ENCODE measurements at regions not wholly inside any gene's neighbourhood (a gene's known extent, or its start where the extent isn't known, plus 50 kb on each side); places are given as distances from the start of the nearest gene placed in this dataset.
A peak's percentile ranks its signal among the peaks of the same experiment; 100 is the strongest.

DNA sequence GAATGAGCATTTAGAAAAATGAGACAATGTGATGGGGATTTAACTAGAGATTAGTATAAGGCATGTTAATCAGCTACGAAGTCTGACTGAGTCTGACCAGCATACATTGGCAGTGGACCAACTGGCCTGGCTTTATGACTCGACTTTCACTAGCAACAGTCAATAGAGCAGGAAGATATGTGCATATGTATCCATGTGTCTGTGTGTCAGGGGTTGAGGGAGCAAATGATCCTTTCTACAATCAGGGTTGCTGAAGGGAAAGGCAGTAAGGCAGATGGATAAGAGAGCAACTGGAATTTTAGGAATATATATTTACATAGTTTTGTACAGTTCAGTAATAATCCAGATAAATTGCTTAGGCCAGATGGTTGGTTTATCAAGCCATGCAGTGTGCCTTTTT lies 645.6 kb downstream of the PLA2G4A start (continued):
- TF ChIP-seq, protein P1, sequence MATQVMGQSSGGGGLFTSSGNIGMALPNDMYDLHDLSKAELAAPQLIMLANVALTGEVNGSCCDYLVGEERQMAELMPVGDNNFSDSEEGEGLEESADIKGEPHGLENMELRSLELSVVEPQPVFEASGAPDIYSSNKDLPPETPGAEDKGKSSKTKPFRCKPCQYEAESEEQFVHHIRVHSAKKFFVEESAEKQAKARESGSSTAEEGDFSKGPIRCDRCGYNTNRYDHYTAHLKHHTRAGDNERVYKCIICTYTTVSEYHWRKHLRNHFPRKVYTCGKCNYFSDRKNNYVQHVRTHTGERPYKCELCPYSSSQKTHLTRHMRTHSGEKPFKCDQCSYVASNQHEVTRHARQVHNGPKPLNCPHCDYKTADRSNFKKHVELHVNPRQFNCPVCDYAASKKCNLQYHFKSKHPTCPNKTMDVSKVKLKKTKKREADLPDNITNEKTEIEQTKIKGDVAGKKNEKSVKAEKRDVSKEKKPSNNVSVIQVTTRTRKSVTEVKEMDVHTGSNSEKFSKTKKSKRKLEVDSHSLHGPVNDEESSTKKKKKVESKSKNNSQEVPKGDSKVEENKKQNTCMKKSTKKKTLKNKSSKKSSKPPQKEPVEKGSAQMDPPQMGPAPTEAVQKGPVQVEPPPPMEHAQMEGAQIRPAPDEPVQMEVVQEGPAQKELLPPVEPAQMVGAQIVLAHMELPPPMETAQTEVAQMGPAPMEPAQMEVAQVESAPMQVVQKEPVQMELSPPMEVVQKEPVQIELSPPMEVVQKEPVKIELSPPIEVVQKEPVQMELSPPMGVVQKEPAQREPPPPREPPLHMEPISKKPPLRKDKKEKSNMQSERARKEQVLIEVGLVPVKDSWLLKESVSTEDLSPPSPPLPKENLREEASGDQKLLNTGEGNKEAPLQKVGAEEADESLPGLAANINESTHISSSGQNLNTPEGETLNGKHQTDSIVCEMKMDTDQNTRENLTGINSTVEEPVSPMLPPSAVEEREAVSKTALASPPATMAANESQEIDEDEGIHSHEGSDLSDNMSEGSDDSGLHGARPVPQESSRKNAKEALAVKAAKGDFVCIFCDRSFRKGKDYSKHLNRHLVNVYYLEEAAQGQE (IDR thresholded peaks at IDR 0.05; ENCODE audit: unreplicated experiment), result no peak
- TF ChIP-seq ZNF331 (CRISPR knock-in tag; IDR thresholded peaks at IDR 0.05; ENCODE audit: low read depth) (no peak), EZH2phosphoT487 (IDR thresholded peaks at IDR 0.05; ENCODE audit: unreplicated experiment) (no peak), JUNB (IDR thresholded peaks at IDR 0.05; ENCODE audit: unreplicated experiment) (no peak), ZNF114 (CRISPR knock-in tag; IDR thresholded peaks at IDR 0.05) (no peak), EZH2 (IDR thresholded peaks at IDR 0.05; ENCODE audit: low read depth, unreplicated experiment) (no peak), STAT1 (IDR thresholded peaks at IDR 0.05; ENCODE audit: unreplicated experiment) (no peak), NANOG (IDR thresholded peaks at IDR 0.05; ENCODE audit: borderline replicate concordance) (no peak), CREB1 (CRISPR knock-in tag; IDR thresholded peaks at IDR 0.05; ENCODE audit: low read depth) (no peak)
- TF ChIP-seq, protein P2, sequence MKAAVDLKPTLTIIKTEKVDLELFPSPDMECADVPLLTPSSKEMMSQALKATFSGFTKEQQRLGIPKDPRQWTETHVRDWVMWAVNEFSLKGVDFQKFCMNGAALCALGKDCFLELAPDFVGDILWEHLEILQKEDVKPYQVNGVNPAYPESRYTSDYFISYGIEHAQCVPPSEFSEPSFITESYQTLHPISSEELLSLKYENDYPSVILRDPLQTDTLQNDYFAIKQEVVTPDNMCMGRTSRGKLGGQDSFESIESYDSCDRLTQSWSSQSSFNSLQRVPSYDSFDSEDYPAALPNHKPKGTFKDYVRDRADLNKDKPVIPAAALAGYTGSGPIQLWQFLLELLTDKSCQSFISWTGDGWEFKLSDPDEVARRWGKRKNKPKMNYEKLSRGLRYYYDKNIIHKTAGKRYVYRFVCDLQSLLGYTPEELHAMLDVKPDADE (IDR thresholded peaks at IDR 0.05), result no peak
- TF ChIP-seq, protein P3, sequence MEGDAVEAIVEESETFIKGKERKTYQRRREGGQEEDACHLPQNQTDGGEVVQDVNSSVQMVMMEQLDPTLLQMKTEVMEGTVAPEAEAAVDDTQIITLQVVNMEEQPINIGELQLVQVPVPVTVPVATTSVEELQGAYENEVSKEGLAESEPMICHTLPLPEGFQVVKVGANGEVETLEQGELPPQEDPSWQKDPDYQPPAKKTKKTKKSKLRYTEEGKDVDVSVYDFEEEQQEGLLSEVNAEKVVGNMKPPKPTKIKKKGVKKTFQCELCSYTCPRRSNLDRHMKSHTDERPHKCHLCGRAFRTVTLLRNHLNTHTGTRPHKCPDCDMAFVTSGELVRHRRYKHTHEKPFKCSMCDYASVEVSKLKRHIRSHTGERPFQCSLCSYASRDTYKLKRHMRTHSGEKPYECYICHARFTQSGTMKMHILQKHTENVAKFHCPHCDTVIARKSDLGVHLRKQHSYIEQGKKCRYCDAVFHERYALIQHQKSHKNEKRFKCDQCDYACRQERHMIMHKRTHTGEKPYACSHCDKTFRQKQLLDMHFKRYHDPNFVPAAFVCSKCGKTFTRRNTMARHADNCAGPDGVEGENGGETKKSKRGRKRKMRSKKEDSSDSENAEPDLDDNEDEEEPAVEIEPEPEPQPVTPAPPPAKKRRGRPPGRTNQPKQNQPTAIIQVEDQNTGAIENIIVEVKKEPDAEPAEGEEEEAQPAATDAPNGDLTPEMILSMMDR (conservative IDR thresholded peaks at IDR 0.05; ENCODE audit: low read depth in 2 of 2), result no peak

DNA sequence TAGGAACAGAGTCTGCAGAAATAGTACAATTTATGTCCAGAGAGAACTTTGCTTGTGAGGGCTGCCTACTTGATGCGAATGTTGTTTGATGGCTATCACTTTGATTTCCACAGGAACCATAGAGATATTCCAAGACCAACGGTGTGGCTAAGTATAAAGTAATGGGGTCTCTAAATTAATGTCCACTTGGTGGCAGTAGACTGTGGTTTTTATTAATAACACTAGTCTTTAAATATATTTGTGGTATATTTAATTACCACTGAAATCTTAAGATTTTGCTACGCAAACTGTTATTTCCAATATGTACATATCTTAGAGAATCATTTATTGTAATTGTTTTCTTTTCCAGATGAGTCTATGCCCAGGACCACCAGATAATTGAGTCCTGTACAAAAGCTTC lies 647.9 kb downstream of the PLA2G4A start:
- Mint-ChIP-seq H3K36me3 (ENCODE audit: low read depth) (peaks cover 5% of the 10 kb centered on the region; the same call in 2 of the 3 replicates), H3K27ac (no peak overlapping the region), H3K4me1 (peaks cover 28% of the 10 kb centered on the region), H3K4me3 (no peak overlapping the region), H3K27me3 (ENCODE audit: insufficient read depth, low read depth, poor library complexity) (peaks cover 8% of the 10 kb centered on the region), H3K9me3 (0 out of 3 replicates have a peak, but pooled peaks cover 4% of the 10 kb centered on the region)
- no peaks in the 10 kb centered on the region for H3F3A ChIP-seq (replicated peaks; ENCODE audit: low read depth)
- ATAC-seq (no peak), DNase-seq (ENCODE audit: low spot score) (peak; percentile 27)
- TF ChIP-seq, protein P3 (conservative IDR thresholded peaks at IDR 0.05; ENCODE audit: low read depth in 2 of 2), result peak; percentile 44 to 60
- TF ChIP-seq CREB1 (CRISPR knock-in tag; IDR thresholded peaks at IDR 0.05; ENCODE audit: low read depth), result no peak
- no peak overlapping the region for H2AFZ ChIP-seq
- no peaks in the 10 kb centered on the region for H3K79me2 ChIP-seq (replicated peaks; ENCODE audit: insufficient read depth)
- no peak overlapping the region for H3K4me3 ChIP-seq
- H3K4me1 ChIP-seq (ENCODE audit: insufficient read depth), result peaks cover 23% of the 10 kb centered on the region; the same call in 1 of the 2 replicates
- no peaks in the 10 kb centered on the region for H3K36me3 ChIP-seq (ENCODE audit: insufficient read depth)
- no peaks in the 10 kb centered on the region for H4K20me1 ChIP-seq (replicated peaks; ENCODE audit: insufficient read depth)
- H3K4me2 ChIP-seq, result no peak overlapping the region
- no peaks in the 10 kb centered on the region for H3K27me3 ChIP-seq (ENCODE audit: insufficient read depth)
- 0 out of 2 replicates have a peak, but pooled peaks cover 4% of the 10 kb centered on the region for H3K9me2 ChIP-seq (ENCODE audit: insufficient read depth)
- no peak overlapping the region for H3K27ac ChIP-seq (ENCODE audit: low read depth)

Measured in GM23338 (cell line).